GM12878 (cell line): ENCODE measurements at regions not wholly inside any gene's neighbourhood (a gene's known extent, or its start where the extent isn't known, plus 50 kb on each side); places are given as distances from the start of the nearest gene placed in this dataset.

ENCODE experiments used
- ATAC-seq: fragments of 200-7000 bp; cut with Tn5 transposase; 3 replicates; pipeline ENCODE4 v1.9.1; 2020; ENCODE audit warnings: mild to moderate bottlenecking, moderate library complexity
- BruUV-seq: library from RNA; stranded (reverse); fragments of 400-500 nt; replicated peaks from 2 replicates; lab custom pipeline; 2021; lab: Mats Ljungman, UMichigan
- CTCF ChIA-PET: fragments of 300-600 bp; sonication (Branson Sonifier 250); formaldehyde crosslinking; extraction: SDS; loops from one replicate; lab custom pipeline; 2021; ENCODE audit warnings: inconsistent platforms; lab: Yijun Ruan, JAX
- POLR2A ChIA-PET: fragments of 350-600 bp; formaldehyde crosslinking; extraction: SDS; loops from one replicate; lab custom pipeline; 2021; ENCODE audit warnings: inconsistent platforms; lab: Charles Lee
- RAD21 ChIA-PET: fragments of 300-600 bp; sonication (Branson Sonifier 250); formaldehyde crosslinking; loops from one replicate; lab custom pipeline; 2023; ENCODE audit warnings: antibody characterized with exemption; ENCODE audit not compliant: unreplicated experiment; lab: Charles Lee
- SMC1A ChIA-PET: fragments of 300-600 bp; sonication (Branson Sonifier 250); formaldehyde crosslinking; loops from one replicate; lab custom pipeline; 2023; ENCODE audit not compliant: unreplicated experiment, uncharacterized antibody; lab: Charles Lee
- DNase-seq: peaks from one replicate; pipeline ENCODE4 v3.0.0-alpha.2; 2011; ENCODE audit warnings: low read depth, low spot score
- FAIRE-seq: peaks from 3 replicates; lab custom pipeline; 2011; peaks lifted over from hg19 to GRCh38; lab: Jason Lieb, UNC
- H2AFZ ChIP-seq: 2 replicates; pipeline ENCODE4 v1.6.0; 2011; ENCODE audit warnings: low read depth, low read length, control low read depth; ENCODE audit not compliant: control insufficient read depth
- H3K27ac ChIP-seq: 2 replicates; pipeline ENCODE4 v1.5.1; 2011; ENCODE audit warnings: control low read depth; ENCODE audit not compliant: control insufficient read depth, insufficient read depth
- H3K27me3 ChIP-seq, 2 experiments: replicated peaks in 1 of 2; 2 replicates each; pipeline versions ENCODE4 v1.6.0 to v1.6.1; 2011; ENCODE audit warnings: low read length in 1 of 2; ENCODE audit not compliant: control insufficient read depth in 2 of 2, insufficient read depth in 2 of 2
- H3K36me3 ChIP-seq, 2 experiments: 2 replicates each; pipeline ENCODE4 v1.5.1; 2011; ENCODE audit warnings: low read length in 1 of 2; ENCODE audit not compliant: control insufficient read depth in 2 of 2, insufficient read depth in 2 of 2
- H3K4me1 ChIP-seq: 2 replicates; pipeline ENCODE4 v1.6.1; 2011; ENCODE audit warnings: mild to moderate bottlenecking, low read length, moderate library complexity, mixed read lengths; ENCODE audit not compliant: control insufficient read depth, insufficient read depth
- H3K4me2 ChIP-seq: 2 replicates; pipeline ENCODE4 v1.6.0; 2011; ENCODE audit warnings: control low read depth; ENCODE audit not compliant: control insufficient read depth, insufficient read depth
- H3K4me3 ChIP-seq: fragments of 200-600 bp; sonication (generic); 2 replicates; pipeline ENCODE4 v1.5.1; 2016
- H3K79me2 ChIP-seq: 2 replicates; pipeline ENCODE4 v1.6.0; 2011; ENCODE audit warnings: low read length; ENCODE audit not compliant: control insufficient read depth, insufficient read depth
- H3K9ac ChIP-seq: 2 replicates; pipeline ENCODE4 v1.8.0; 2011; ENCODE audit warnings: low read length, control low read depth, mixed read lengths; ENCODE audit not compliant: control insufficient read depth, insufficient read depth
- H3K9me3 ChIP-seq: replicated peaks from 3 replicates; pipeline ENCODE4 v1.5.1; 2011; ENCODE audit warnings: mild to moderate bottlenecking, low read length; ENCODE audit not compliant: control insufficient read depth, insufficient read depth
- H4K20me1 ChIP-seq: 2 replicates; pipeline ENCODE4 v1.6.0; 2011; ENCODE audit not compliant: control insufficient read depth, insufficient read depth
- EZH2 ChIP-seq: IDR thresholded peaks from 2 replicates; pipeline ENCODE4 v1.6.1; 2012; ENCODE audit warnings: low read depth, mild to moderate bottlenecking, control low read depth, inconsistent platforms, low read length, borderline replicate concordance; ENCODE audit not compliant: control insufficient read depth
- FOXM1 ChIP-seq: IDR thresholded peaks from 2 replicates; pipeline ENCODE4 v1.6.1; 2012; ENCODE audit warnings: low read depth, mild to moderate bottlenecking, inconsistent platforms, low read length, moderate library complexity
- KAT2A ChIP-seq: conservative IDR thresholded peaks from 2 replicates; pipeline ENCODE4 v1.6.1; 2011; ENCODE audit warnings: low read depth, low read length; ENCODE audit not compliant: control insufficient read depth
- MLLT1 ChIP-seq: fragments of 450-650 bp; IDR thresholded peaks from 2 replicates; pipeline ENCODE4 v1.6.1; 2016; ENCODE audit warnings: mild to moderate bottlenecking
- MXI1 ChIP-seq: fragments of 150-350 bp; IDR thresholded peaks from 2 replicates; pipeline ENCODE4 v1.6.1; 2011; ENCODE audit warnings: low read depth, mild to moderate bottlenecking, inconsistent platforms, low read length, improper control_type of control experiment
- SIN3A ChIP-seq: IDR thresholded peaks from 2 replicates; pipeline ENCODE4 v1.6.1; 2012; ENCODE audit warnings: low read depth, low read length, improper control_type of control experiment
- WGBS: methylation state at CpG from one replicate; pipeline ENCODE4 v1.1.6; 2016; ENCODE audit warnings: low lambda C conversion rate; ENCODE audit not compliant: insufficient replicate concordance, insufficient coverage; ENCODE audit errors: missing lambda C conversion rate; 5-methylcytosine and 5-hydroxymethylcytosine counted together
- in situ Hi-C: fragments of 300-500 bp; cut with MboI; formaldehyde crosslinking; loops from 9 replicates; pipeline ENCODE4 v1.14.3; 2018; ENCODE audit warnings: mixed read lengths
- intact Hi-C: fragments of 100-400 bp; cut with micrococcal nuclease; formaldehyde crosslinking; loops from one replicate; pipeline ENCODE4 v1.14.2; 2022; ENCODE audit not compliant: unreplicated experiment

GRCh38 chr6:147895272-147895671, 386.8 kb downstream of the SAMD5 start:
- BruUV-seq: no TSS peak
- POLR2A ChIA-PET: no interaction called here
- in situ Hi-C loops: no loop called here
- H3K4me2 ChIP-seq: no peak overlapping the region
- CTCF ChIA-PET: no interaction called here
- no peak overlapping the region for H3K27ac ChIP-seq
- no peaks in the 10 kb centered on the region for H3K27me3 ChIP-seq
- RAD21 ChIA-PET: no interaction called here
- H3K79me2 ChIP-seq: no peaks in the 10 kb centered on the region
- H3K4me3 ChIP-seq: no peak overlapping the region
- WGBS: 35% methylated on average over 4 of the region's 4 CpGs
- no peaks in the 10 kb centered on the region for H4K20me1 ChIP-seq
- no peak overlapping the region for H3K9ac ChIP-seq
- ATAC-seq (no peak), DNase-seq (no peak)
- no peaks in the 10 kb centered on the region for H3K9me3 ChIP-seq
- intact Hi-C loops: no loop called here
- TF ChIP-seq KAT2A (no peak), EZH2 (no peak), SIN3A (no peak), MLLT1 (no peak), MXI1 (no peak), FOXM1 (no peak)
- TF ChIP-seq, all 136 proteins: peak for 0
- no peak overlapping the region for H2AFZ ChIP-seq
- FAIRE-seq: no peak
- SMC1A ChIA-PET: no interaction called here
- no peaks in the 10 kb centered on the region for H3K4me1 ChIP-seq
- no peaks in the 10 kb centered on the region for H3K36me3 ChIP-seq
